Left colon (tissue), 2 donors: ENCODE measurements at regions not wholly inside any gene's neighbourhood (a gene's known extent, or its start where the extent isn't known, plus 50 kb on each side); places are given as distances from the start of the nearest gene placed in this dataset.
"Not testable (repeated sequence)": the region's sequence is repeated elsewhere in the genome, so short reads cannot be mapped to it uniquely, and the experiment has no call there.

Source experiments
- ATAC-seq: fragments of 200-7000 bp; cut with Tn5 transposase; one replicate; pipeline ENCODE4 v1.9.1; 2020; ENCODE audit warnings: mild to moderate bottlenecking, moderate library complexity
- DNase-seq, 2 donors: peaks; one replicate each; pipeline ENCODE4 v3.0.0-alpha.2; 2020
- intact Hi-C, 2 donors: fragments of 100-400 bp; cut with DNase I in 1 of 2; cut with micrococcal nuclease in 1 of 2; formaldehyde crosslinking; loops; one replicate each; pipeline versions ENCODE4 v1.11.2 to v1.14.0; 2022; cut with DNase I, micrococcal nuclease
- donor health status: DM: no; HTN: no; CAD: no.
- donor health status: DM: yes; HTN: yes; CAD: no.

DNA sequence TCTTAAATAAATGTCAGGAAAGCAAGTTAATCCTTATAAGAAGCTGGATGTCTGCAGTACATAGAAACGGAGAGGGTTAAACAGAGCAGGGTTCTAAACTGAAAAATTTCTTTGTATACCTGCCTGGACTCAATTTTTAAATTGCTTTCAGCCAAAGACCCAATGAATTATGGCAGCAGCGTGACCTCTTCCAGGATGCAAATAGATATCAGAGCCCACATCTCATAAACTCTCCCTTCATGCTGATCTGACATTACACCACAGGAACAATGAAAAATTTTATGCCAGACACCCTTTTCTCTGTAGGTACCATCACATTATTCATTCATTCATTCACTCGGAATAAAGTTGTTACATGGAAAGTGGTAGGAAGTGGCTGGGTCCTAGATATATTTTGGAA, 236.4 kb downstream of the NUF2 start:
- DNase-seq: no peak
- ATAC-seq: no peak
- intact Hi-C loops: no loop called here

DNA sequence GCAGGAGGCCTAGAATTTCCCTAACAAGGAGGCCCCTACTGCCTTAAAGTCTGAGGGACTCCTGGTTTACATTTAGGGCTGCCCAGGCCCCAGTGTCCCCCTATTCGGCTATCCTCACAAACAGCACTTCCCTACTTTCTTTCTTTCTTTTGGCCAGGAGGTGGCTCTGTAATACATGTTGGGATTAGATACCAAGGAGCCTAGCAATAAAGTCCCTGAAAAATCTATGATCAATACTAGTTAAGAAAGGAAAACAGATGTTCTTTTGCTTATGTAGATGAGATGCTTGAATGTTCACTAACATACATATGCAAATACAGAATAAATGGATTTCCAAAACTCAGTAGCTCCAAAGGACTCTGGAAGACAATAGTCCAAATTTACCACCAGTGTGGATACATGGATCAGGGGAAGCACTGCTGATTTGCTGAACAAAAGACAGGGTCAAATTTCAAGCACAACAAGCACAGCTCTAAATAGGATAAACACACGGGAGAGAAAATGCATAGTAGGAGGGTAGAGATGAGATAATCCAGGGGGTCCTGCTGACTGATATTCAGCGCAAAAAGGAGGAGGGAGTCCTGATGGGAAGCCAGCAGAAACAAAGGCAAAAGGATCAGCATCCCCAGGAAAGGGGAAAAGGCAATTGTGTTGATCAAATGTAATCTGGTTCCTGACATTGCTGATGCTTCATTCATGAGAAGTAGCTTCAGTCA, 240.0 kb downstream of the NUF2 start:
- intact Hi-C loops: no loop called here
- no peak for DNase-seq
- peak; percentile 41 for ATAC-seq

DNA sequence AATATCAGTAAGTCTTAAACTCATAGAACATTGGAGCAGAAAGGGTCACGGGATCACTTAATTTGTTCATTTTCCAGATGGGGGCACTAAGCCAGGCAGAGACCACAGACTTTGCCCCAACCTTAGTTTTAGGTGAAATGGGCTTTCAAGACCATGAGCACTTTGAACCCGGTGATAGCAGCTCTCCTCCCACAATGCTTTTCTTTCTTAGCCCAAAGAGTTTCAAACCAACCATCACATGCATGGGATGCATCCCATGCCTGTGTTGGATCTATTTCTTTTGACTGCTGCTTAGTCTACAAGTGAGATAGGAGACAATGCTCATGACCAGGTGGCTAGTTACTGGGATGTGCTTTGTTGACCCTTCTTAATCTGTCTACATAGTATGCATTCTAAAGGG, 240.6 kb downstream of the NUF2 start:
- intact Hi-C loops: no loop called here
- no peak for DNase-seq
- no peak for ATAC-seq

DNA sequence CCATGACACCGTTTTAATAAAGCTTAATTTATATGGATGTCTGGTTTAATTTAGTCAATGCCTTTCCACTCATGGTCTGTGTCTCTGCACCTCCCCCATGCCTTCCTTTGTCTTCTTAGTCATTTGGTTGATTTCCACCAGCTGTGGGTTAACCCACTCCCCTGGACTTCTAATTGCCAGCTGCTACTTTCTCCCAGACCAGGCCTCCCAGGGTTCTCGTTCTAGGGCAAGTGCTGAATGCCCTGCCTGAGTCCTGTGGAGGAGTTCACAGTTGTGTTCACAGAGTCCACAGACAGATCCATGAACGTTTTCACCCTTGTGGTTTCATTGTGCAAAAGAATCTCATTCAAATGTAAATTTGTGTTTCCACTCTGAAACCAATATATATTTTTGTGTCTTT, 243.4 kb downstream of the NUF2 start:
- intact Hi-C loops: no loop called here
- ATAC-seq (no peak), DNase-seq (no peak)

DNA sequence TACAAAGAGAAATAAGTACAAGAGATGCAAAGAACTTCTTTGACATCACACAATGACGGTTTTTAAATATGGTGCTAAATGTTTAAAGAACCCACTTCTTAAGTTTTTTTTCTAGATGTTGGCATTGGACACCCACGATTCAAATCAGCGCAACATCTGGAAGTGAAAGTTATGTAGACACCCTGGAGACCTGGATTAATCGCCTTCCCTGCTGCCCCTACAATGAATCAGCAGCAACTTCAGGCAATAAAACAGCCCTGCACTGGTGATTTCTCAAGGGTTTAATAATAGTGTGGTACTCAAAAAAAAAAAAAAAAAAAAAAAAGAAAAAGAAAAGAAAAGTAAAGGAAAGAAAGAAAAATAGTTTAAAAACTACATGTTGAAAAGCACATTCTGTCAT, 248.3 kb downstream of the NUF2 start:
- DNase-seq: no peak
- no peak for ATAC-seq
- intact Hi-C loops: no loop called here

DNA sequence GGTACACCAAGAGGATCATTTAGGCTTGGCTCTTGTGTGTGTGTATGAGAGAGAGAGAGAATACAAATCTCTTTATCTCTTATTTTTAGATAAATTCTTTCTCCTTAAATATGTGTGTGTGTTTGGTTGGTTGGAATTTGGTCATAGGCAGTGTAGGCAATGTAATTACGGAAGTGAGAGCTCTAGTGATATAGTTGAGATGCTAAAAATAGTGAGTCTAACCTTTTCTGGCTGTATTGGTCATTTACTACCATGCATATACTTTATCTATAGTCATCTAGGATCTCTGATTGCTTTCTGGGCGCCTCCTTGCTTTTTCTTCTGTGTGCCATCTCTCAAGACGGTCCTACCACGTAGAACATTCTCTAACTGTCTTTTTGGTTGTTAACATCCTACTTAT, 250.2 kb downstream of the NUF2 start:
- DNase-seq (no peak), ATAC-seq (no peak)
- intact Hi-C loops: no loop called here

DNA sequence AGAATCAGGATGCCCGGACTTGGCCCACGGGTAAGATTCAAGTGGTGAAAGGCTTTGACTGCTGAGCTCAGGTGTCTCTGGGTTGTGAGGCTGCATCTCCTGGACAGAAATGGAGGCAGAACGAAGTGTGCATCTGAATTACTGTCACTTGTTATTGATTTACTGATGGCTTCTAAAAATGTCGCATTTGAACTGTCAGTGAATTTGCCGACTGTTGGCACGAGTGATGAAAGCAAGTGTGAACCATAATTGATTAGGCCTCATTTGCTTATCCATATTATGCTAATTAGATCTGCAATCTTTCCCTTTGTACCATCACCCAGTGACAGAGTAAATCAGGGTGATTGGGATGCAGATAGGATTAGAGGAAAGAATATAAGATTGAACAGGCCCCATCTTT, 252.4 kb downstream of the NUF2 start:
- ATAC-seq: no peak
- intact Hi-C loops: no loop called here
- DNase-seq: no peak

DNA sequence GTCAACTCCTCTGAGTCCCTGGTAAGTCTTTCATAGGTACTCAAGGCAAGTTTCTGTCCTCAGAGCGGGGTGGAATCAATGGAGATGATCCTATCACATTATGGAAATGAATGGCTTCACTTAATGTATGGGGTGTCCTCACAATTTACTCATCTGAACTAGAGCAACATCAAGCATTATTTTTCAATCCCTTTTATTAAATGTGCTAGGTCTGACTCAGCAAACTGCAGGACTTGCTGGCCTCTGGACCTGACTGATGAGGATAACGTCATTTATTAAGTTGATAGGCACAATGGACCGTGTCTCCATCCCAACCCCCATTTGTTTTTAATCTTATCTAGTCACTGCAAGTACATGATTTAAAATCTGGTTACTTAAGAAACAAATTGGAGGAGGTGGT, 259.2 kb downstream of the NUF2 start:
- intact Hi-C loops: no loop called here
- no peak for DNase-seq
- no peak for ATAC-seq

DNA sequence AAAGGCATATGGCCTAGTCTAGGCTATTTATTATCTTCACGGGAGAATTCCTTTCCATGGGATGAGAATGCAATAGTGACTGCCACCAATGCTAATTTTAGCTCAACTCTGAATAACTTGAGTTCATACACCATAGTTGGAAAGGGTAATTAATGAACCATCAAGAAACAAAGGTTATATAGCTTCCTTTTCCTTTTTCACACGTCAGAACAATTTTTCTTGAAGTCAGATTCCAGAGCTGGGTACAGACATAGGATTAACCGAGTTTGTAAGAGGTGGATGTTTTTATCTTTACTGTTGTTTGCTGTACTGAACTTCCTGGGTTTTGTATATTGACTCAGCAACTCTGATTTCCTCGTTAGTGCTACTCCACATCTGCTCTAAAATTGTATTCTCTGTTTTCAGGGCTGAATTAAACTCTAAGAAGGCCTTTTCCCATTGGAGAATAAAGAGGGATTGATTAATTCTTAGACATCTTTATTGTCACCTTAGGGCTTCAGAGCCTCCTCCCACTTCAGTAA, 262.0 kb downstream of the NUF2 start:
- DNase-seq (no peak), ATAC-seq (peak; percentile 87)
- intact Hi-C loops: no loop called here

DNA sequence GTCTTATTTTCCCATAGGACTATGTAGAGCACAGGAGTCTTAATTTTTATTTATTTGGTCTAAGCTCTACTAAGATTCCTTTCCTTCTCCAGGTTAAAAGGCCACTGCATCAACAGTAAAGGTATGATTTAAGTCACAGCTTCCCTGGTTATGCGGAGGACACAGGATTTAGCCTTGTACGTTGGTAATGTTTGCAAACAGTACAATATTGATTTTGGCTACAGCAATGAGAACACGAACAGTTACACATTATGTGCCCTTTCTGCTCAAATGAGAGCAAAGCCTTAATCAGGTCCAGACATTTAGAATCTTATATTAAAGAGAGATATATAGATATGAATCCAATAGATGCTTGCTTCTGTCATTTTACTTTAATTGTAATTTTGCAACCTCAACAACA, 264.0 kb downstream of the NUF2 start:
- DNase-seq (no peak), ATAC-seq (no peak)
- intact Hi-C loops: no loop called here

DNA sequence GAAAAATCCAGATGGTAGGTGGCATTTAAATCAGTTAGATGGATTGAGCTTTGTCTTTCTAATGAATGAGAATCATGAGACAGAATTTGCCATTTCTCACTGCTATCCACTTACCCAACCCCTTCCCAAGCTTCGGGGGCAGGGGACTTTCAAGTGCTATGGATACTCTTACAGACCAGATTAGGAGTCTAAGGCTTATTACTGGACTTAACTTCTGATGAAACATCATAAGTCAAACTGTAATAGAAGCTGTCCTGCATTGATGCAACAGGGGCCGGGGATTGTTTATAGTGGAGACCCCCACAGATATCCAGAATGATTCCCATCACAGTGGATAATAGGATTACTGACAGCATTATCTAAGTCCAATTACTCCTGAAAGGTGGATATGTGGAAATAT, 267.0 kb downstream of the NUF2 start:
- intact Hi-C loops: no loop called here
- DNase-seq (no peak), ATAC-seq (no peak)

DNA sequence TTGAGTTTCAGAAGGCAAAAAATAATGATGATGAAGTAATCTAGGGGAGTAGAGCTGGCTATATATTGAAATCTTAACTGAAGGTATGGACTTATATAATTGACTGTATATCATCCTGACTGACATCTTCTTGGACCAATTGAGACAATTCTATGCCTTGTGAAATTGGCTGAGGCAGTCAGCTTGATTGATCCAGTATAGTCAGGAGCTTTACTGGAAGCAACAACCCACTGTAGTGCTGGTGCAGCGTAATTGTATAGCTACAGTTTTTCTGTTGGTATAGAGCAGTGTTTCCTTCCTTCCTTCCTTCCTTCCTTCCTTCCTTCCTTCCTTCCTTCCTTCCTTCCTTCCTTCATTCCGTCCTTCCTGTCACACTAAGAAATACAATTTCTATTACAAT, 268.0 kb downstream of the NUF2 start:
- ATAC-seq: no peak
- intact Hi-C loops: no loop called here
- DNase-seq: no peak

DNA sequence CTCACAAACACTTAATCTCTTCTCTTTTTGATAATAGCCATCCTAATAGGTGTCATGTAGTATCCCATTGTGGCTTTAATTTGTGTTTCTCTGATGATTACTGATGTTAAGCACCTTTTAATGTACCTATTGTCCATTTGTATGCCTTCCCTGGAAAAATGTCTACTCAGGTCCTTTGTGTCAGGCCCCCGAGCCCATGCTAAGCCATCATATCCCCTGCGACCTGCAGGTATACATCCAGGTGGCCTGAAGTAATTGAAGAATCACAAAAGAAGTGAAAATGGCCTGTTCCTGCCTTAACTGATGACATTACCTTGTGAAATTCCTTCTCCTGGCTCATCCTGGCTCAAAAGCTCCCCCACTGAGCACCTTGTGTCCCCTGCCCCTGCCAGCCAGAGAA, 269.4 kb downstream of the NUF2 start:
- DNase-seq, ATAC-seq, intact Hi-C loops: not testable (repeated sequence)

DNA sequence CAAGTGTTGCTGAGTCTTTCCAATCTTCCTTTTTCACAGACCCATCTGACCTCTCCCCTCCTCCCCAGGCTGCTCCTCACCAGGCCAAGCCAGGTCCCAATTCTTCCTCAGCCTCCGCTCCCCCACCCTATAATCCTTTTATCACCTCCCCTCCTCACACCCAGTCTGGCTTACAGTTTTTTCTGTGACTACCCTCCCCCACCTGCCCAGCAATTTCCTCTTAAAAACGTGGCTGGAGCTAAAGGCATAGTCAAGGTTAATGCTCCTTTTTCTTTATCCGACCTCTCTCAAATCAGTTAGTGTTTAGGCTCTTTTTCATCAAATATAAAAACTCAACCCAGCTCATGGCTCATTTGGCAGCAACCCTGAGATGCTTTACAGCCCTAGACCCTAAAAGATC, 270.9 kb downstream of the NUF2 start:
- intact Hi-C loops, ATAC-seq, DNase-seq: not testable (repeated sequence)

DNA sequence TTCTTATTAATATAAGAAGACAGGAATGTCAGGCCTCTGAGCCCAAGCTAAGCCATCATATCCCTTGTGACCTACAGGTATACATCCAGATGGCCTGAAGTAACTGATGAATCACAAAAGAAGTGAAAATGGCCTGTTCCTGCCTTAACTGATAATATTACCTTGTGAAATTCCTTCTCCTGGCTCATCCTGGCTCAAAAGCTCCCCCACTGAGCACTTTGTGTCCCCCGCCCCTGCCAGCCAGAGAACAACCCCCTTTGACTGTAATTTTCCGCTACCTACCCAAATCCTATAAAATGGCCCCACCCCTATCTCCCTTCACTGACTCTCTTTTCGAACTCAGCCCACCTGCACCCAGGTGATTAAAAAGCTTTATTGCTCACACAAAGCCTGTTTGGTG, 274.4 kb downstream of the NUF2 start:
- intact Hi-C loops, DNase-seq, ATAC-seq: not testable (repeated sequence)

DNA sequence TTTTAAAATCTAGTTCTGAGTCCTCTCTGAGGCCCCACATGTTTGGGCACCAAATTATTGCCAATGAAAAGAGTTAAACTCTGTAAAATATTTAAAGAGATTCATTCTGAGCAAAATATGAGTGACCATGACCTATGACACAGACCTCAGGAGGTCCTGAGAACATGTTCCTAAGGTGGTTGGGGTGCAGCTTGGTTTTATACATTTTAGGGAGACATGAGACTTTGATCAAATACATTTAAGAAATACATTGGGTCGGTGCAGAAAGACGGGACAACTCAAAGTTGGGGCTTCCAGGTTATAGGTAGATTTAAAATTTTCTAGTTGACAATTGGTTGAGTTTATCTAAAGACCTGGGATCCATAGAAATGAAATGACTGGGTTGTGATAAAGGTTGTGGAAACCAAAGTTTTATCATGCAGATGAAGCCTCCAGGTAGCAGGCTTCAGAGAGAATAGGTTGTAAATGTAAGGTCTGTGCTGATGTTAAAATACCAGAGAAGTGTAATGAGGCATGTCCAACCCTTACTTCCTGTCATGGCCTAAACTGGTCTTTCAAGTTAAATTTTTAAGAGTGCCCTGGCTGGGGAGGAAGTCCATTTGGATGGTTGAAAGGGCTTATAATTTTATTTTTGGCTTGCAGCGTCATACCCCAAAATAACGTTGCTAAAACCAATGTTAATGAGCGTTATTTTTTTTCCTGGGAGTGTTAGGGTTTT, 274.9 kb downstream of the NUF2 start:
- no peak for ATAC-seq
- DNase-seq: no peak
- intact Hi-C loops: no loop called here

DNA sequence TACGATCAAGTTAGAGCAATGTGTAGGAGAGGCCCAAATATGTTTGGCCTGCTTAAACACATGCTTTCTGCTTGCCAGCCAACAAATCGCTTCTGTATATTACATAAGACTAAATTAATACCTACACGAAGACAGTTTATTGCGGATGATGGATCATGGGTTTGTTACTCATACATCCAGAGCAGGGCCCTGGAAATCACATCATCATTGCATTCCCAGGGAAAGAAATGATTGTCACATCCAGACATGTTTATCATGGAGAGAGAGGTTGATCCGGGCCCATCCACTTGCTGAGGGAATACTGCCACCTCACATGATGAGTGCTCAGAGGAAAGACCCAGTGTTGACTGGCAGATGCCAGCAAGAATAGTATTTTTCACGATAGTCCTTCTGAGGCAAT, 282.6 kb downstream of the NUF2 start:
- DNase-seq: no peak
- intact Hi-C loops: no loop called here
- no peak for ATAC-seq

DNA sequence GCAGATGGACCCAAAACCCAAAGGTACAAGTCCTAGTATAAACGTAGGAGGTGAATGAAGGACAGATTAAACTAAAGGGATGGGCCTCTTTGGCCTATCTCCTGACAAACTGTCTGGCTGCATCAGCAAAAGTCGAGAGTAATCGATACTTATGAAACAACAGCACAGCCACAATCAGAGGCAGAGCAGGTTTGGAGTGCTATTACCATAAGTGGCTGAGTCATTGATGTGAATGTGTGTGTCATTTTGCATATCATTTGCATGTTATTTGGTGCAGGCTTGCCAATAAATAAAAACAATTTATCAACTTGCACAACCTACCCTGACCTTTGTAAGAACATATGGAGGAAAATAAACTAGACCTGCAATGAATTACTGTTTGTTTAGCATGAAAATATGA, 283.1 kb downstream of the NUF2 start:
- intact Hi-C loops: no loop called here
- DNase-seq (no peak), ATAC-seq (no peak)

DNA sequence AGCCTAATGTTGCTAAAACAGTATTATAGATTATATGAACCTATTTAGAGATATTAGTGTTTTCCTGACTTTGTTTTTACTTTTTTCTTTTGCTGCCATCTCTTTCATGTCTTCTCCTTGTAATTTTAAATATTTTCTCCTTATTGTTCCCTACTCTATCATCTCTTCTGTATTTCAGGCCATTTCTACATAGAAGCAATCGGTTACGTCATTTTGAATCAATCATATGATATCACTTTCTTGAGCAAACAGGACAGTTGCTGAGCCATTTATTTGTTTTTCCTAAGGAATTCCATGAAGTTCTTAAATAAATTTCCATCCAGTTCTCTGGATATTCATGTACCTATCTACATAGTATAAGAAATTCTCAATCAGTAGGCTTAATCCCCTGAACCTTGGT, 287.2 kb downstream of the NUF2 start:
- intact Hi-C loops: no loop called here
- DNase-seq: no peak
- ATAC-seq: no peak

DNA sequence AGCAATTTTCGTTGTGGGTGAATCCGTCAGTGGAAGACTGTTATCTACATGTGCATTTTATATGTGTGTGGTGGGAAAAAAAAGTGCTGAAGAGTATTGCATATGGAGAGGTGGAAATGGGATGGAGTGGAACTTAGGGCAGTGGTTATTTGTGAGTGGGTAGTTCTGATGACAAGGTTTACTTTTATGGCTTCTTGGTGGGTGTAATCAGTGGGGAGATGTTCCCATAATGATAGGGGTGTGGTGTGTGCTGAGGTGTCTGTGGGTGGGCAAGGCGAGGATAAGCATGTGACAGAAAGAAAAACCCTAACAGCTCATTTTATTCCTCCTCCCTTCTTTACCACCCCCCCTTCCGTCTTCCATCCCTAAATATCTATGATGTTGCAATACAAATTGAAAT, 288.1 kb downstream of the NUF2 start:
- ATAC-seq (no peak), DNase-seq (no peak)
- intact Hi-C loops: no loop called here

DNA sequence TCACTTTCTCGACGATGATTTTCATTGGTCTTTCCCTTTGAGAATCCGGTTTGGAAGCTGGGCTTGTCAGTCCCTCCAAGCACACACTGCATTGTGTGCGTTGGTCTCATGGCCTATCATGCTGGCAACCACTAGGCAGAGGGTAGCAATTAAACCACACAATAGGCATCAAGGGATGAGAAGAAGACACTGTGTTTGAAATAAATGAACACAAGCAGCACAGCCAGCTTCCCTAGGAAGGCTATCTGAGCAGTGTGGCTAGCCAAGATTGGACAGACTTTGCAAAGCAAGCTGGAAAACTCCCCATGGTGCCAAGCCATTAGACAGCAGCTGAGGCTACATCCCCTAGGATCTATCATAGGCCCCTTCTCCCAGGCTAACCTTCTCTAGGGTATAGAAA, 288.7 kb downstream of the NUF2 start:
- DNase-seq (no peak), ATAC-seq (no peak)
- intact Hi-C loops: no loop called here
